NAMALWA (cell line): ENCODE measurements at regions not wholly inside any gene's neighbourhood (a gene's known extent, or its start where the extent isn't known, plus 50 kb on each side); places are given as distances from the start of the nearest gene placed in this dataset.
"Not testable (repeated sequence)": the region's sequence is repeated elsewhere in the genome, so short reads cannot be mapped to it uniquely, and the experiment has no call there.

Source experiments
- DNase-seq: peaks from one replicate; pipeline ENCODE4 v3.0.0-alpha.2; 2015; ENCODE audit warnings: low spot score

DNA sequence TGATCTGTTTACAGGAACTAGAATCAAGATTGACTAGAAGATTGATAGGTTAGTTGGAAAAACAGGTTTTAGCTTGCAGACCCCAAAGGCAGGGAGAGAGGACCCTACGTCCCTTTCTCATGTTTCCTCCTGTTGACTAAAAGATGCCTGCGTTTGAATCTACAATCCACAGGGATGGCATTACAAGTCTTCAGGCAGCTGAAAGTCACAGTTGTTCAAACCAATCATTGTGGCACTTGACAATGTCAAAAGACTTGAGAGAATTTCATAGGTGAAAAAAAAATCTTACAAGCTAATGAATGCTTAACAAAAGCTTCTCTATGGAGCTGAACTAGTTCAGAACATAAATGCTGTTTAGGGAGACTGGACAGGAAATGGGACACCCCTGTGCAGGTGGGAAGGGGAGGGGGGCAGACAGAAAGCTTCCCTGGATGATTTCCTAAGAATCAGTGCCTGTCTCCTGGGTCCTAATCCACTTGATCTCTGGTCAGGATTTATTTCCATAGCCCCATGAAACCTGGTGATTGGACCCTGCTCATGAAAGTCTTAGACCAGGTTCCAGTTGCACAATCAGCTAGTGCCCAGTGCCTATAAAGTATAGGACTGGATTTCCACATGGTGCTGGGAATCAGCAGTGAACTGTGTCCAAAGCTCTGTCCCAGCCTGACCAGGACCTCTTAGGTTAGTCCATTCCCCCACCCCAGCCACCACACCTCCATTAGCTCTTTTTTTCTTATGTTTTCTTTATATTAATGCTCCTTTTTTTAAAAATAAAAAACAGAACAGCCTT lies 91.6 kb upstream of the BCAR3 start:
- DNase-seq, result no peak

DNA sequence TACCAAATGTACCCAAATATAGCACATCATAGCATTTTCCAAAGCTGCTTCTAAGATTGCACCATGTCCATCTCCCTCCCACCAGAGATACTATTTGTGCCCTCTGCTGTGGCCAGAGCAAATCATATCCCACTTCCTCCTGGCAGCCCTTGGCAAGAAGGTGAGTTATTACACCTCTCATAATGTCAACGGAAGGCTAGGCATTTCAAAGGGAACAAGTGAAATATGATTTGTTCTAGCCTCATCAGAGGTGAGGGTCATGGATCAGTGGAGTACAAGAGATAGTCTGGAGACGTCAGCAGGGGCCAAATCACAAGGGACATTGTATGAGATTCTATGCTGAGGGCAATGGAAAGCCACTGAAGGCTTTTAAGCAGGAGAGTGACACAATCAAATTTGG lies 90.2 kb upstream of the BCAR3 start:
- DNase-seq, result no peak

DNA sequence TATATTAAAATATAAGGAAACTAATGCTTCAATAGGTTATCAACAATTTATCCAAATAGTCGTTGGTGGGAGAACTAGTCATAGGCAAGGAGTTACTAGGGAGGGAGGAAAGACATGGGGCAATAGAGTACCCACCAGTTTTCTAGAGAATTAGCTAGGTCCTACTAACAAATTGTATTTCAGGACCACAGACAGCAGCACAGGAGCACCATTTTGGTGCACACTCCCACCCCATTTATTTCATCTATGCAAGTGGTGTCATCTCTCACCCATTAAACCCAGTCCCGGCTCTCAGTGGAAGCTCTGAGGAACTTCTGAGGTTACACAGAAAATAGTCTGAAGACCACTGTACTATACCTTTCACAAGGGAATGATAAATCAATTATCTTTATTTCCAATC lies 89.0 kb upstream of the BCAR3 start:
- DNase-seq, result peak; percentile 13

DNA sequence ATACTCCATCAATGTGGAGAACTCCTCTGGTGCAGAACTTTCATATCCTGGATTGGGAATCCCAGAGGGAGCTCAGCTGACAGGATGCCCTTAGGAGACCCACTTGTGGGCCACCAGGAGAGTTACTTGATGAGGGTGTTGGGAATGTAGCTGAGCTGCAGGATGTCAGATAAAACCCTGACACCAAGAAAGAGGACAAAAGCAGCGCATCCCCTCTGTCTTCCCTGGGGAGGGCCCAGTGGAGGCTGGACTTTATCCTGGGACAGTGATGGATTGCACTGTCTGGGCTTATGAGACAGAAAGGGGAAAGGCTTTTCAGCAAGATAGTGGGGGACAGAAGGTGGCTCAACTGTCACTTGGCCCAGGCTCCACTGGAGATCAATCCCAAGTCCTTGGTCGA lies 88.1 kb upstream of the BCAR3 start:
- no peak for DNase-seq

DNA sequence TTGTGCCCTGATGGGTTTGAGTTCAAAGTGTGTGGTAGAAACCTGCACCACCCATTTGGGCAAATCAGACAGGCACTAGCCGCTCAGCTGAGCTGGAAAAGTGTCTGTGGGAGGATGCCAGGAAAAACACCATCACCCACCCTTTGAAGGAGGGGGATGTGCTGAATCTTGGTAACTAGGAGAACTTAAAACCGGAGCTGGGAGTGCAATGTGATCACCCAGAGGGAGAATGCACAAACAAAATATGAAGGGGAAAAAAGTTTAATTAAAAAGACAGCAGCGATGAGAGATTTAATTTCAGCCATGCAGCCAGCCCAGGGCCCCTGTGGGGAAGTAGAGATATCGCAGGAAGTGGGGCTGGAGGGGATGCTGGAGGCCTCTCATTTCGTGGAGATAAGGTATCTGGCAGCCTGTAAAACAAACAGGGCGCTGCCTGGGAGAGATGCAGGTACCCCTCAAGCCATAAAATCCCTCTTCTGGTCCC lies 86.8 kb upstream of the BCAR3 start:
- no peak for DNase-seq

DNA sequence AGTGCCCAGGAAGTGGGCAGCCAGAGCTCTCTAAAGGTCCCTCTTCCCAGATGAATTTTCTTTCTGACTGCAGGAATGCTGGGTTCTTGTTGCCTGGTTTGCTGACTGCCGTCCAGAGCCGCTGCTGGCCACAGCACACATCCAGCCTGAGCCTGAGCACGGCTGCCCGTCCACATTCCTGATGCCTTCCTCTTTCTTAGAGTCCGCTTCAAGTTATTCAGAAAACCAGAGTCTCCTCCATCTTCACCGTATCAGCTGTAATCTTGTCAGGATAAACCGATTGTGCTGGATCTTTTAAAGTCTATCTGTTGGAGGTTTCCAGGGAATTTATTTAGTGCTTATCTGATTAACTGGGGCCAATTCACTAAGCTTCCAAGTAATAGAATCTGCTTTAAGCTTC lies 84.8 kb upstream of the BCAR3 start:
- no peak for DNase-seq

DNA sequence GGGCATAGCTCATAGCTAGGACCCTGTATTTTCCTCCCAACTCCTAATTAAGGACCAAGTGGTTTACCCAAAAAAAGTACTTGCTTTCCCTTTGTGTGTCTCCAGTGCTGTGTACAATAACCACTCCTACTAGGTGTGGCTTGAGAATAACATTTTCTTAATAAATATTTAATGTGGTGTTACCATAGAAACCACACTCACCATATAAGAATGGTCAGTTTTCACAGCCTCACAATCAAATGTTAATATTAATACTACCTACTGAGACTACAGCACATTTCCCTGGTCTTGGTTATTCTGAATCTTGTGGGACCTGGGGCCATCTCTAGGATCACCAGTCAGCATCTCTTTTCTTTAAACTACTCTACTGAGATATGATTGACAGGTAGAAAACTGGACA lies 83.5 kb upstream of the BCAR3 start:
- DNase-seq, result no peak

DNA sequence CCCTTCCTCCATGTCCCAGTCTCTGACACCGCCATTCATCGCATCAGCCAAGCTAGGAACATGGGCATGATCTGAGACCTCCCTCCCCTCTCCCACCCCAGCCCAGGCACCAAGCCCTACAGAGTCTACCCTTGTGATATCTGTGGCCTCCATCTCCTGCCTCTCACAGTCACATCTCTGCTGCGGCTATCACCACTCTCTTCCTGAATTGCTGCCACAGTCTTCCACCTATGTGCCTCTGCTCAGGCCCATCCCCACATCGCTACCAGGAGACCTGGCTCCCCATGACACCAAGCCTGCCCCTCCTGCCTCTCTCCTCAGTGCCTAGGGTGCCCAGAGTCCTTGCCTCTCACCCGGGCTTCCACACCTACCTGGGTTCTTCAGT lies 82.7 kb upstream of the BCAR3 start:
- no peak for DNase-seq

DNA sequence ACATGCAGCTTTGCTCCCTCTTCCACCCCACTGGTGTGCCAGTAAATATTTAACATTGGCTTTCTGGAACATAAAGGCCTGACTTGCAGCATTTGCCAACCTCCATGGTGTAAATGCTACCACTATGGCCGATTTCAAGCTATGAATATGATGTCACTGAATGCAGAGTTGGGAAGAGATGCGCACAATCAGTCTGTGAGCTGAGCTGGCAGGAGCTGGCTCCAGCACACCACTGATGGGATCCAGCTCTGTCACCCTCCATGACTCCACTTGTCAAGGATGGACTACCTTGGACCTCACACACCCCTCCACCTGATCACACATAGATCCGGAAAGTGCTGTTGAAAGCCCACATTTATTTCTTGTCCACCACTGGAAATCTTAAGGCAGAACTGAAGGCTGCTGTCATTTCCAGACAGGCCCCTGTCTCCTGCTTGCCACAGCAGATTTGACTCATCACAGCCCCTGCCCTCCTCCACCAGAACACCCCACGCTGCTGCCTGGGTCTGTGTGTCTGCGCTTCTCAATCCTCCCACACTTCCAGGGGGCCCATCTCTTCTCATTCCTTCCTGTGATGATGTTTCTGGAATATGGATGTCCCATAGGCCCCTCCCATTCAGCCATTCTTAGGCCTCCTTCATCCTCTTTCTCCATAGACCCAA lies 82.2 kb upstream of the BCAR3 start:
- no peak for DNase-seq

DNA sequence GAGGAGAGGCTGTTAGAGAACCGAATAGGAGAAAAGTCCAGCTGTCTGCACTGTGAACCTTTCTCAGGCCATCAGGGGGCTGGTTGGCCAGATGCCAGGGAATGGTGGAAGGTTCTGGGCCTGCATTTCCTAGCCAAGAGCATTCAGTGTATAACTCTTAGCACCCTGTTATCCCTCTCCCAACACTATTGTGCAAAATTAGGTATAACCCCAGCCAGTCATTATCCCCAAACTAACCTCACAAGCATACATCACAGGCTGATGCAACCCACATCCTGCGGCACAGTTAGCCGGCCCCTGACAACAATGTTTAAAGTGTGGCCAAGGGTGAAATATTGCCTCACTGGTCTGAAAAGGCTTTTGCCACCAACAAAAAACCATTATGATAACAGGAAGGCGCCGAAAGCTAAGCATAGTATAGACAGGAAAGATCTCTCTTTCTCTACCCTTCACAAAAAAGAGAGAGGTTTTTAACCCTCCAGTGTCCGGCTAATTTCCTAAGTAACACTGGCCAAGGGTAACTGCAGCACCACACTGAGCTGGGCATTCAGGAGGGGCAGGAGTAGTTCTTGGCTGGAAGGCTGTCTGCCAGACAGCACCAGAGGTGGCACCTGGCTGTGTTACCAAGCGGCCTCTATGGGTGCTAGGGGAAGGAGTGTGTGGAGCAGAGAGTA lies 77.3 kb upstream of the BCAR3 start:
- DNase-seq, result no peak

DNA sequence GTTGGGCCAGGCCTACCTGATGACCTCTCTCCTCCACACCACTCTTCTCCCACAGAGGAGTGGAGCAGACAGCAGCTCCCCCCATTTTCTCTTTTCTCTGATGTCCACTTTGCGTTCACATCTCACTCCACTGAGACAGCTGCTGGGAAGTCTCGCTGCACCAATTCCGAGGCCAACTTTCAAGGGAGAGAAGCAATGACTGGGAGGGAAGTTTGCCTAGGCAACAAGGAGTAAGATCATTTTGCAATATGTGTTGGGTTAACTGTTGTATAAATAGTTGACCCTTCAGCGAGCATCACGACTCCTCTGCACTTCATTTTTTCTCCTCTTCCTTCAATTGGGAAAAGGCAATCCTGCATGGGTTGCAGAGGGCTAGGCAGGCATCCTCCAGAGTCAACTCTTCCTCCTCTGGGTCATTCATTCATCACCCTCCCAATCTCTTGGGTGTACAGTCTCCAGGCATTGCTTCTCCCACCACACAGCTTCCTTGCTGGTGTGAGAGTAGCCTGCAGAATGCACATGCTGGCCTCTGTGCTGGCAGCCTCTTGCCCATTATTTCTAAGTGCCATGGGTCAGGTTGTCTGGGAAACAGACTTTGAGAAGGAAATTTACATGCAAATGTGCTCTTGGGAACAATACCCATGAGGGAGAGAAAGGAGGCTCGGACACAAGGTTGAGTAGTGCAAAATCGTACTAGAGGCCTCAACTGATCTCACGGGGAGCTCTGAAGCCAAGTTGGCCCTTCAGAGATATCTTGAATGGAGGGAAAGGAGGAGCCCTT lies 75.8 kb upstream of the BCAR3 start:
- DNase-seq, result no peak

DNA sequence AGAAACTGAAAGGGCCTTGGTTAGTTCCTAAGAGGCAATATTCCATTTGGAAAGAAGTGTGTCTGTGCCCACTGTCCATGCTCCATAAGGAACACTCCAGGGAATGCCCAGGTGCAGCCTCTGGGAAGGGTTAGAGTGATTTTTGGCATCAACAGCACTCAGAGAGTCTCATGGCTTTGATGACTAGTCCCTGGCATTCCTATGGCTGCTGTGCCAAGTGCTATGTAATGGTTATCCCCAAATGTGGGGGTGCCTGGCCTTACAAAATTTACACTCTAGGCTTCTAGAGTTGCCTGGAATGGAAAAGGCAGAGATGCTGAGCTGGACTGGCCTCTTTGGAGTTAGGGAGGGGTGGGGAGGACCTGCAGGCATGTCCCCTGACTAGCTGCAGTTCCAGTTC lies 75.0 kb upstream of the BCAR3 start:
- DNase-seq, result no peak

DNA sequence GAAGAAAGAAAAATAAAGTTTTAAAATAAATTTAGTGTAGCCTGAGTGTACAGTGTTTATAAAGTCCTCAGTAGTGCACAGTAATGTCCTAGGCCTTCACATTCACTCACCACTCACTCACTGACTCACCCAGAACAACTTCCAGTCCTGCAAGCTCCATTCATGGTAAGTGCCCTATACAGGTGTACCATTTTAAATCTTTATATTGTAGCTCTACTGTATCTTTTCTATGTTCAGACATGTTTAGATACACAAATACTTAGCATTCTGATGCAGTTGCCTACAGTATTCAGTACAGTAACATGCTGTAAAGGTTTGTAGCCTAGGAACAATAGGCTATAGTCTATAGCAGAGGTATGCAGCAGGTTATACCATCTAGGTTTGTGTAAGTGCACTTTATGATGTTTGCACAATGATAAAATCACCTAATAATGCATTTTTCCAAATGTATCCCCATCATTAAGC lies 73.6 kb upstream of the BCAR3 start:
- not testable (repeated sequence) for DNase-seq

DNA sequence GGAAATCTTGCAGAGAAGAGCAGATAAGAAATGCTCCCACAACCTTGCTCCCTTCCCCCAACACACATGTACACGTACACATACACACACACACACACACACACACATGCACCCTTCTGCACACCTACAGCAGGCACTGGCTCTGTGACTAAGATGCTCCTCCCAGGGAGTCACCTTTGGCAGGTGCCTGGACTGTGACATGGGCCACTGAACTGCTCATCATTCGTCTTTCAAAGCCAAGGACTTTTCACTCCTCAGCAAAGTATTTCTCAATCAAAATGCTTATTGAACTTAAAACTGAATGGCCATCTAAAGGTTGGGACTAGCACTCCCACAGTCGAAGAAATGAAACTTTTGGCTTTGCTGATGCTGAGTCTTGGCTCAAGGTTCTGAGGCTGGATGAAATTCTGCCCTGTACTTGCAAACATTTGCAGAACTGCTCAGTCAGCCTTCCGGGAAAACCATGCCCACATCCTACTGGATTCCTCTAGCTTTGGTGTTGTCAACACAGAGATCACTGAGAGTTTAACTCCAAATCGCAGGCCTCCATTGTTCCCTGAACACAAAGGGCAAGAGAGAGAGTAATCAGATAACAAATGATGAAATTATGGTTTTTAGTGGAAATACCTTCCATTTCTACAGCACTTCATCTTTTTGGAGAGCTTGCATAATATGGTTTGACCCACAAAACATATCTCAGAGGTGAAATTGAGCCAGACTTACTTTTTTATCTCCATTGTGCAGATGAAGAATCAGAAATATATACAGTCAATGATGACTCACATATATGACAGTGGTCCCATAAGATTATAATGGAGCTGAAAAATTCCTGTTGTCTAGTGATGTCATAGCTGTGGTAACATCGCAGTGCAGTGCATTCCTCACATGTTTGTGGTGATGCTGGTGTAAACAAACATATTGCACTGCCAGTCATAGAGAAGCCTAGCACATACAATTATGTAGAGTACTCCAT lies 72.4 kb upstream of the BCAR3 start:
- DNase-seq, result no peak

DNA sequence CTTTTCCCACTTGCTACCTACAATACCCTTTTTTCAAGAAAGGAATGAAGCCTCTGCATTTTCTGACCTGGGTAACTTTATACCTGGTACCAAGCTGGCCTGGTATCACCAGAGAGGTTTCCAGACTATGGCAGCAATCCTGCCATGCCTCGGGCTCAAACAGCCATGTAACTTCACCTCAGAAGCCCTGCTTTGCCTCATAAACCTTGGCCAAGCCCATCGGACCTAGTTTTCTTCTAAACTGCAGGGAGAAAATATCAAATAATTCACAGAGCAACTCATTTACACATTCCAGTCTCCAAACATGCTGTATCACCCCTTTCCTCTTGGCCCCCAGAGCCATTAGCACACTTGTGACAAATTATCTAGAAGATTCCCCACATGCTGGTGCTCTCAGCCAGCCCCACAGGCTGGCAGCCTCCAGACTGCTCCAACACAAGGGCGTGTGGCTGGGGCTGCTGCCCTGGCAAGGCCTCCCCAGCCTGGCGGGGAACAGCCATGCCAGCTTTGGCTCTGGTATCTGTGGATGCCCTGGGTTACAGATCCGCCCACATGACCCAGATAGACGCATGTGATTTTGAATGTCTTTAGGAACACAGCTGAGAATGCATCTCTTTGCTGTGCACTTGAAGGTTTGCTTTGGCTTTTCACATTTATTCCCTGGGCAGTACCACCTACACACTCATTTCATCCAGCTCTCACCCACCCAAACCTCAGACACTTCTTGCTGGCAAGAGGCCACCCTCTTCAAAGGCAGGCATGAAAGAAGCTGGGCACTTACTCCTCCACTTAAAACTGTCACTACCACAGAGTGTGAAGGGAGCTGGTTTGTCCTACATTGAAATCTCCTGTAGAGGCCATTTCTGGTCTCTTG lies 70.0 kb upstream of the BCAR3 start:
- DNase-seq, result no peak

DNA sequence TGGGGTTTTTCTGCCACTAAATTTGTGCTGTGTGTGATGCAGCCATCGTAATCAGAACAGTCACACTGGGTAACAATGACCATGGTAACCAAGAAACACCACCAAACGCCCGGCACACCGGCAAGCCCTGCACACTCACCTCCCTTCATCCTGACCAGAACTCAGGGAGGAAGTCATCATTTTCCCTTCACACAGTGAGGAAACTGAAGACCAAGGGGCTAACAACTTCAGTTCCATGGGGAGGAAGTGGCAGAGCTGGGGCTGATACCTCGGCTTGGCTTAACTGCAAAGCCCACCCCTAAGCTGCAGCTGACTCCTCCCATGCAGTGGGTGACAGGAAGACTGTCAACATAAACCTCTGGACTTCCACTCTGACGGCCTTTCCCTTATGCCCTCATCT lies 69.3 kb upstream of the BCAR3 start:
- peak; percentile 17 for DNase-seq

DNA sequence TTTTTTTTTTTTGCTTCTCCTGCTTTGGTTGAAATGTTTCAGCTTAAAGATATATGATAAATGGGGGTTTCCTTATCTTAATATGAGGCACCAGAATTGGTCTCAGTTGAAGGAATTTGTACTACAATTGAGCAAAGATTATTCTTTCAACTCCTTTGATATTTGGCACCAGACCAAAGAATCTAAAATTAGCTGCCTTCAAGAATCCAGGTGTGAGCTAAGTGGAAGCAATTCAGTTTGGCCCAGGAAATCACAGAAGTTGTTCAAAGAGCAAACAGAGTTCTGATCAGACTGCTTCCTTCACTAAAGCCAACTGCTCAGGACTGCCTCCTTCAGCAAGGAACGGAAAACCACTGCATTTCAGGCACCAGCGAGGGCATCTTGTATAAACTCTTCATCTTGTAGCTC lies 68.3 kb upstream of the BCAR3 start:
- DNase-seq, result peak; percentile 89

DNA sequence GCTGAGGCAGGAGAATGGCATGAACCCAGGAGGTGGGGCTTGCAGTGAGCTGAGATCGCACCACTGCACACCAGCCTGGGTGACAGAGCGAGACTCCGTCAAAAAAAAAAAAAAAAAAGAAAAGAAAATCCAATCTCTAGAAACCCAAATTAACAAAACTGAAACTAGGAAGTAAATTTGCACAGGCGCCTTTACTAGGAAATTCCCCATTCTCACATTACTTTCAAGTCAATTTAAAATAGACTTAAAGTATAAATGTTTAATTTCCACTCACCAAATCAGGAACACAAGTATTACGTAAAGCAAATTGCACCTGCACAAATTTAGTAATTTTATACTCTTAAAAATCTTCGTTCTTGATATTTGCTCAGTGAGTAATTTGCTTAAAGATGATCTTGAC lies 67.8 kb upstream of the BCAR3 start:
- peak; percentile 60 for DNase-seq

DNA sequence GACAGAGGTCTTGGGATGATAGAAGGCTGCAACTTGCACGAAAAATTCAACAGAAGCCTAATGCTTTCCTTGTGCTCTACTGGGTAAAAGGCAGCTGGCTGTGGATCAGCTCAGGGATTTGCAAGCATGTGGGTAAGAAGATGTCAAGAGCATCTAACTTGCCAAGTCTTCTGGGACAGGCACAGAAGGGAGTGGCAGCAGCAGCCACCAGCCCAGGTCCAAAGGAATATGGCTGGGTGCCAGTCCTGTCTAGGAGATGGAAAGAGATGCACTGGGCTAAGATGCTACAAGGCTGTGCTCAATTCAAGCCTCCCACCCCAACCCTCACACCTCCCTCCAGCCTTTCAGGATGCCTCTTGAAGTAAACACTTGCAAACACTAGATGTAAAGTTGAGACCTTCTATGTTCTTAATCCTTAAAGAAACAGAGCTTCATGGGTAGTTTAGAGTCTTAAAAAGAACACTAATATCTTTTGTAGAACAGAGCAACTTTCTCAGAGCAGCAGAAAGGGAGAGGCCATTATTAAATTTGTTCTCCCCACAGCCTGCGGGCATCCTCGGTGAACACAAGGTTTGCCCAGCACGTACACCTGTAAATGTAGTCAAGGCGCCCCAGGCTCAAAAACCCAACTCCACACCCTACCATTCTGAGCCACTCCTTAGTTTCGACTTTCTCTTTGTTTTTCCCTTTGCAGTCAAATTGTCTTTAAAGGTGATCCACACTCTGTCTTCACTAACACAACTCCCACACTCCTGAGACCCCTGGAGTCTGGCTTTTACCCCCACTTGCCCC lies 64.6 kb upstream of the BCAR3 start:
- no peak for DNase-seq
